Left lung (tissue), 4 donors: ENCODE measurements at regions not wholly inside any gene's neighbourhood (a gene's known extent, or its start where the extent isn't known, plus 50 kb on each side); places are given as distances from the start of the nearest gene placed in this dataset.

Experiments used
- ATAC-seq: fragments of 200-7000 bp; cut with Tn5 transposase; one replicate; pipeline ENCODE4 v1.9.1; 2020; ENCODE audit warnings: moderate library complexity
- DNase-seq, 4 donors: peaks; one replicate each; pipeline ENCODE4 v3.0.0-alpha.2; 2013 to 2020
- H3K27ac ChIP-seq, 2 donors: fragments of 200-600 bp; sonication (generic) in 1 of 2; one replicate each; pipeline versions ENCODE4 v1.5.0 to v1.8.0; 2020 to 2021
- H3K27me3 ChIP-seq, 2 donors: fragments of 200-600 bp; sonication (generic) in 1 of 2; one replicate each; pipeline versions ENCODE4 v1.5.0 to v1.8.0; 2020 to 2021
- H3K36me3 ChIP-seq, 2 donors: fragments of 200-600 bp; sonication (generic) in 1 of 2; one replicate each; pipeline versions ENCODE4 v1.5.0 to v1.8.0; 2020 to 2021
- H3K4me1 ChIP-seq, 2 donors: fragments of 200-600 bp; one replicate each; pipeline ENCODE4 v1.8.0; 2021
- H3K4me3 ChIP-seq, 2 donors: fragments of 200-600 bp; sonication (generic) in 1 of 2; one replicate each; pipeline versions ENCODE4 v1.5.0 to v1.8.0; 2020 to 2021; ENCODE audit warnings: mild to moderate bottlenecking in 1 of 2
- H3K9me3 ChIP-seq, 2 donors: fragments of 200-600 bp; sonication (generic) in 1 of 2; one replicate each; pipeline versions ENCODE4 v1.5.0 to v1.8.0; 2020 to 2021
- CTCF ChIP-seq, 2 donors: fragments of 200-600 bp; sonication (generic) in 1 of 2; IDR thresholded peaks; one replicate each; pipeline versions ENCODE4 v1.5.0 to v1.8.0; 2021; ENCODE audit warnings: antibody characterized with exemption in 2 of 2
- intact Hi-C, 2 donors: fragments of 100-400 bp; cut with DNase I; formaldehyde crosslinking; loops; one replicate each; pipeline versions ENCODE4 v1.11.2 to v1.14.2; 2022
- donor health status: DM: no; HTN: yes; CAD: no.
- donor health status: DM: no; HTN: no; CAD: no.

DNA sequence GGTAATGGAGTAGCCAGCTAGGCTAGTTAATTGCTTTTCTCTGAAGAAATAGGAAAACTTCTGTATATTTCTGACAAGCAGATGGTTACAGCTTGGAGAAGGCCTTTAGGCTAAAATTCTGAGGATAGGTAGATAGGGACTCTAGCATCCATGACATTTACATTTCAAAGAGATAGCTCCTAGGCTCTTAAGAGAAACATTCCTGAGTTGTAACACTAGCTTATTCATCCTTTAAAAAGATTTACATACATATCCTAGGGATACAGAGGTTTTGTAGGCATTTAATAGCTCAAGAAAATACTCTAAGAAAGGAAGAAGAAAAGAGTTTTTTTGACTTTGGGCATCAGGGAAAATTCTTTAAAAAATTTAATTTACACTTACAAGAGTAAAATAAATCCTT, 130.9 kb upstream of the CCDC179 start:
- Histone ChIP-seq H3K27ac (no peak overlapping the region), H3K36me3 (no peaks in the 10 kb centered on the region), H3K9me3 (peaks cover 0 to 48% of the 10 kb centered on the region in 2 donors), H3K27me3 (no peaks in the 10 kb centered on the region), H3K4me1 (no peaks in the 10 kb centered on the region), H3K4me3 (no peak overlapping the region)
- TF ChIP-seq CTCF (IDR thresholded peaks at IDR 0.05): no peak
- no peak for ATAC-seq
- no peak for DNase-seq
- intact Hi-C loops: no loop called here

- no peak for TF ChIP-seq CTCF (IDR thresholded peaks at IDR 0.05)
- H3K27me3 ChIP-seq: no peaks in the 10 kb centered on the region
- ATAC-seq (no peak), DNase-seq (no peak)
- no peaks in the 10 kb centered on the region for H3K36me3 ChIP-seq
- no peaks in the 10 kb centered on the region for H3K4me1 ChIP-seq
- H3K27ac ChIP-seq: no peak overlapping the region
- no peak overlapping the region for H3K4me3 ChIP-seq
- peaks cover 0 to 23% of the 10 kb centered on the region in 2 donors for H3K9me3 ChIP-seq
- intact Hi-C loops: no loop called here
These were observed 146.5 kb upstream of the CCDC179 start for GRCh38 chr11:23006730-23007129.

GRCh38 chr11:23010790-23011335, 150.6 kb upstream of the CCDC179 start:
- no peak overlapping the region for H3K4me3 ChIP-seq
- intact Hi-C loops: no loop called here
- no peak for TF ChIP-seq CTCF (IDR thresholded peaks at IDR 0.05)
- no peaks in the 10 kb centered on the region for H3K36me3 ChIP-seq
- no peaks in the 10 kb centered on the region for H3K27me3 ChIP-seq
- ATAC-seq (no peak), DNase-seq (no peak)
- no peaks in the 10 kb centered on the region for H3K4me1 ChIP-seq
- H3K27ac ChIP-seq: no peak overlapping the region
- no peaks in the 10 kb centered on the region for H3K9me3 ChIP-seq

DNA sequence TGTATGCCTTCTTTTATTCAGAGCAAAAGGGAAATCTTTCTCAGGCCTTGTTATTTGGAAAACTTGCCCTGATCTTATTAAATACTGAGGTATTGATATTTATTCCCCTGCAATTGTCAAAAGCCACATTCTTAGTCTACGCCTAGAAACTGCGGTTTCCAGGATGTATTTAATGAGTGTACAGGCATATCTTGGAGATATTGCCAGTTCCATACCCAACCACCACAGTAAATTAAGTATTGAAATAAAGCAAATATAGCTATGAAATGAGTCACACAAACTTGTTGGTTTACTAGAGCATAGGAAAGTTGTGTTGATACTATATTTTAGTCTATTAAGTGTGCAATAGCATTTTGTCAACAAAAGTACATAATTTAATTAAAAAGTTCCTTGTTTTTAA, 152.7 kb upstream of the CCDC179 start:
- H3K27me3 ChIP-seq: no peaks in the 10 kb centered on the region
- H3K4me3 ChIP-seq: no peak overlapping the region
- no peaks in the 10 kb centered on the region for H3K36me3 ChIP-seq
- no peak overlapping the region for H3K27ac ChIP-seq
- ATAC-seq: no peak
- H3K9me3 ChIP-seq: no peaks in the 10 kb centered on the region
- no peak for TF ChIP-seq CTCF (IDR thresholded peaks at IDR 0.05)
- no peaks in the 10 kb centered on the region for H3K4me1 ChIP-seq
- DNase-seq: no peak
- intact Hi-C loops: no loop called here

GRCh38 chr11:23013509-23013908, 153.2 kb upstream of the CCDC179 start:
- Histone ChIP-seq H3K4me3 (no peak overlapping the region), H3K27me3 (no peaks in the 10 kb centered on the region), H3K27ac (no peak overlapping the region), H3K36me3 (no peaks in the 10 kb centered on the region), H3K4me1 (no peaks in the 10 kb centered on the region), H3K9me3 (no peaks in the 10 kb centered on the region)
- intact Hi-C loops: no loop called here
- ATAC-seq (no peak), DNase-seq (no peak)
- TF ChIP-seq CTCF (IDR thresholded peaks at IDR 0.05): no peak
